Brain microvascular endothelial cell (primary cell): ENCODE measurements at regions not wholly inside any gene's neighbourhood (a gene's known extent, or its start where the extent isn't known, plus 50 kb on each side); places are given as distances from the start of the nearest gene placed in this dataset.

ENCODE experiments used
- DNase-seq: peaks from one replicate; pipeline ENCODE4 v3.0.0-alpha.2; 2020
- H3K27ac ChIP-seq: fragments of 250-450 bp; sonication (Bioruptor Pico); 2 replicates; pipeline ENCODE4 v1.5.1; 2020; ENCODE audit warnings: mild to moderate bottlenecking, moderate library complexity
- H3K27me3 ChIP-seq: fragments of 250-450 bp; sonication (Bioruptor Pico); replicated peaks from 2 replicates; pipeline ENCODE4 v1.5.1; 2020; ENCODE audit warnings: mild to moderate bottlenecking
- H3K36me3 ChIP-seq: fragments of 250-450 bp; sonication (Bioruptor Pico); replicated peaks from 2 replicates; pipeline ENCODE4 v1.5.1; 2020; ENCODE audit warnings: mild to moderate bottlenecking
- H3K4me3 ChIP-seq: 2 replicates; pipeline ENCODE4 v1.5.1; 2011; ENCODE audit warnings: low read depth, mild to moderate bottlenecking, control low read depth, low read length, moderate library complexity
- in situ Hi-C: cut with HindIII; loops from 2 replicates; pipeline ENCODE4 v1.10.0; 2017; ENCODE audit warnings: low sequenced_read_pairs, low pct_ligation_motif_present
- TF ChIP-seq, protein P1 (sequence below): IDR thresholded peaks from 2 replicates; pipeline ENCODE4 v1.5.1; 2011; ENCODE audit warnings: low read depth, mild to moderate bottlenecking, moderate library complexity, low read length, control low read depth, inconsistent platforms; ENCODE audit errors: missing control alignments

- no peaks in the 10 kb centered on the region for H3K27me3 ChIP-seq
- no peak overlapping the region for H3K4me3 ChIP-seq
- TF ChIP-seq, protein P1, sequence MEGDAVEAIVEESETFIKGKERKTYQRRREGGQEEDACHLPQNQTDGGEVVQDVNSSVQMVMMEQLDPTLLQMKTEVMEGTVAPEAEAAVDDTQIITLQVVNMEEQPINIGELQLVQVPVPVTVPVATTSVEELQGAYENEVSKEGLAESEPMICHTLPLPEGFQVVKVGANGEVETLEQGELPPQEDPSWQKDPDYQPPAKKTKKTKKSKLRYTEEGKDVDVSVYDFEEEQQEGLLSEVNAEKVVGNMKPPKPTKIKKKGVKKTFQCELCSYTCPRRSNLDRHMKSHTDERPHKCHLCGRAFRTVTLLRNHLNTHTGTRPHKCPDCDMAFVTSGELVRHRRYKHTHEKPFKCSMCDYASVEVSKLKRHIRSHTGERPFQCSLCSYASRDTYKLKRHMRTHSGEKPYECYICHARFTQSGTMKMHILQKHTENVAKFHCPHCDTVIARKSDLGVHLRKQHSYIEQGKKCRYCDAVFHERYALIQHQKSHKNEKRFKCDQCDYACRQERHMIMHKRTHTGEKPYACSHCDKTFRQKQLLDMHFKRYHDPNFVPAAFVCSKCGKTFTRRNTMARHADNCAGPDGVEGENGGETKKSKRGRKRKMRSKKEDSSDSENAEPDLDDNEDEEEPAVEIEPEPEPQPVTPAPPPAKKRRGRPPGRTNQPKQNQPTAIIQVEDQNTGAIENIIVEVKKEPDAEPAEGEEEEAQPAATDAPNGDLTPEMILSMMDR = no peak
- no peak for DNase-seq
- in situ Hi-C loops = no loop called here
- no peaks in the 10 kb centered on the region for H3K36me3 ChIP-seq
- H3K27ac ChIP-seq = no peak overlapping the region
These were observed 73.4 kb upstream of the SLC44A1 start for GRCh38 chr9:105171076-105171475.

- H3K4me3 ChIP-seq = no peak overlapping the region
- in situ Hi-C loops = no loop called here
These were observed 72.9 kb upstream of the SLC44A1 start for GRCh38 chr9:105171589-105171988.

GRCh38 chr9:105172436-105172835 is 72.0 kb upstream of the SLC44A1 start:
- Histone ChIP-seq H3K36me3 (no peaks in the 10 kb centered on the region), H3K27me3 (no peaks in the 10 kb centered on the region), H3K27ac (no peak overlapping the region), H3K4me3 (no peak overlapping the region)
- no peak for DNase-seq
- TF ChIP-seq, protein P1 = no peak
- in situ Hi-C loops = no loop called here

More at GRCh38 chr9:105171589-105171988, 72.9 kb upstream of the SLC44A1 start:
- TF ChIP-seq, protein P1 = no peak
- H3K27ac ChIP-seq = no peak overlapping the region
- no peaks in the 10 kb centered on the region for H3K36me3 ChIP-seq
- DNase-seq = no peak
- H3K27me3 ChIP-seq = no peaks in the 10 kb centered on the region

DNA sequence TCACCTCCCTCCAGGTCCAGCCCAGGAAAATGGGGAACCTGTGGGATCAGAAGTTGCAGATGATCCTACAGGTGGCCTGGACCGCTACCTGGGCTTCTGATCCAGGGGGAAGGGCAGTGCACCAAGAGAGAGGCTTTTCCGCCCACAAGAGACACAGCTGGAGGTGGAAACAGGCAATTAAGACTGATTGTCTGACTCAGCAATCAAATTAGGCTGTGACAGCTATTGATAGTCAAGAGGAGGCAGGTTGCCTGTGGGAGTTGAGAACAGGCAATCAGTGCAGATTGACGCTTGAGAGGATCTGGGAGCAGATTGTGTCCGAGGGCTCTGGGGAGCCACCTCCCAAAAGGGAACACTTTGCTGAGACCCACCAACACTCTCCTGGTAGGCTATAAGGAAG is 71.1 kb upstream of the SLC44A1 start:
- Histone ChIP-seq H3K27ac (no peak overlapping the region), H3K36me3 (no peaks in the 10 kb centered on the region), H3K4me3 (no peak overlapping the region), H3K27me3 (no peaks in the 10 kb centered on the region)
- TF ChIP-seq, protein P1 = no peak
- in situ Hi-C loops = no loop called here
- DNase-seq = no peak

DNA sequence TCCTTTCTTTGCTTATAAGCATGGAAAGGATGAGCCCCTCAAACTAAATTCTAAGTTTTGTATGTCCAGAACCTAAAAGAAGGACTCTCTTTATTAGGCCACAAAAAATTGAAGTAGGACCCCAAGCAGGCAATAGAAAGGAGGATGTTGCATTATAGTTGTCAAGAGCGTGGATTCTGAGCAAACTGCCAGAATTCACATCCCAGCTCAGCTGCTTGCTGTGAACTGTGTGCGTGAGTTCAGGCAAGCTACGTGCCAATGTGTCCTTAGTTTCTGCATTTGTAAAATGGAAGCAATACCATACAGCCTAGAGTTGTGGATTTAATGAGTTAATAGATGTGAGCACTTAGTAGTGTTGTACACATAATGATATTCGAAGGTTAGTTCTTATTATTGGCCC is 70.6 kb upstream of the SLC44A1 start:
- Histone ChIP-seq H3K4me3 (no peak overlapping the region), H3K27me3 (no peaks in the 10 kb centered on the region), H3K36me3 (no peaks in the 10 kb centered on the region), H3K27ac (no peak overlapping the region)
- TF ChIP-seq, protein P1 = no peak
- no peak for DNase-seq
- in situ Hi-C loops = no loop called here

DNA sequence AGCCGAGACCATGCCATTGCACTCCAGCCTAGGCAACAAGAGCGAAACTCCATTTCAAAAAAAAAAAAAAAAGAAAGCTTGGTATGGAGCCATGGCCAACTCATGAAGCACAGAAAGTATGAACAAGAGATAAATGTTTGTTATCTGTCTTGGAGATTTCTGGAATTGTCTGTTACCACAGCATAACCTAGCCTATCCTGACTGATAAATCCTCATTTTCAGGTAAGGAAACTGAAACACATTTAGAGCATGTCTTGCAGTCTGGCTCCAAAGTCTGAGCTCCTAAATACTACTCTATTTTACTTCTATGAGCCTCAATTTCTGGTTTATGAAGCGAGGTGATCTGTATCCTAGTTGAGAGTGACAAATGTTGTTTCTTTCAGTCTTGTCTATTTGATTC is 68.3 kb upstream of the SLC44A1 start:
- DNase-seq = no peak
- Histone ChIP-seq H3K27ac (no peak overlapping the region), H3K4me3 (no peak overlapping the region), H3K36me3 (no peaks in the 10 kb centered on the region), H3K27me3 (no peaks in the 10 kb centered on the region)
- in situ Hi-C loops = loop anchor here (25.0 kb wide), 1 partner anchor 211 kb away; no protein-coding TSS in a partner anchor
- TF ChIP-seq, protein P1 = no peak
